GM21515 (cell line): ENCODE measurements at regions not wholly inside any gene's neighbourhood (a gene's known extent, or its start where the extent isn't known, plus 50 kb on each side); places are given as distances from the start of the nearest gene placed in this dataset.
A peak's percentile ranks its signal among the peaks of the same experiment; 100 is the strongest.

Experiments
- ATAC-seq: cut with Tn5 transposase; IDR thresholded peaks from one replicate; pipeline ENCODE4 v1.9.1; 2021; ENCODE audit not compliant: unreplicated experiment

GRCh38 chr3:151990696-151991376, 117.4 kb downstream of the SUCNR1 start:
- ATAC-seq, result no peak

- ATAC-seq, result no peak
These were observed 119.0 kb downstream of the SUCNR1 start for GRCh38 chr3:151992326-151993041.

- no peak for ATAC-seq
These were observed 121.6 kb downstream of the SUCNR1 start for GRCh38 chr3:151995091-151995490.

GRCh38 chr3:151998744-151999143, 125.3 kb downstream of the SUCNR1 start:
- ATAC-seq, result no peak

DNA sequence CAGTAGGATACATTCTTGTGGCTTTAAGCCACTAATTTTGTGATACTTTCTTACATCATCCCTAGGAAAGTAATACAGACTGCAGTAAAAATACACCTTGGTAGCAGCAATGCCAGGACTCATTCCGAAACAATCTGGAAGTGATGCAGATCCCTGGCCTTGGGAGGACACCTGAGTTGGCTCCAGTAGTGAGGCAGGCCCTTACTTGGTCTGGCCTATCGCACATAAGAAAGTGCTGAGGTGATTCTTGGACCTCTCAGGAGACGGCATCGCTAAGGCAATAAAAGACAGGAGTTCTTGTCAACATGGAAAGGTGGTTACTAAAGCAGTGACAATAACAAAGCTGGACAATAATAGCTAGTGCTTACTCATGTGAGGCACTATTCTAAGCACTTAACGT, 126.5 kb downstream of the SUCNR1 start:
- ATAC-seq, result no peak

- no peak for ATAC-seq
These were observed 138.6 kb downstream of the SUCNR1 start for GRCh38 chr3:152011812-152012735.

GRCh38 chr3:152019508-152019907, 146.1 kb downstream of the SUCNR1 start:
- ATAC-seq, result no peak

- no peak for ATAC-seq
These were observed 148.6 kb downstream of the SUCNR1 start for GRCh38 chr3:152021951-152022461.

DNA sequence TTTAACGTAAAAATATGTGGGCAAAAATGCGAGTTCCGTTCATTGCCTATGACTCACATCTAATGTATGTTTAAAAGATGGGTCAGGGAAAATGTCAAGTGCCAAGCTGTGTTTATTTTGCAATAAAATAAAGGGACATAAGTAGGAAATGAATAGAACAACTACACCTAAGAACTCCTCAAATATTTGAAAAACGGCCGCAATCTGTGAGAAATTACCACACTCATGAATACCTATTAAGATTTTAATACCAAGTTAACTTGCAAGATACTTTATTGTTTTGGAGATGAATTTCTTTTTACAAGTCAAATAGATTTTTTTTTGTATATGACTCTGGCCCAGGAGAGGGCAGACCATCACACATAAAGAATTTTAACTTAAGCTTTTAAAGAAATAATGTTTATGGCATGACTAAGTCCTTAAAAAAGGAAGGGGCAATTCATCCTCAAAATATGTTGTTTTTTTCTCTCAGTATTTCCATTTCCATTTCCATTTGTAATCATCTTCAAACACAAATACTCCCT, 152.7 kb downstream of the SUCNR1 start:
- ATAC-seq, result no peak

GRCh38 chr3:152030320-152030719, 156.9 kb downstream of the SUCNR1 start:
- ATAC-seq, result no peak

DNA sequence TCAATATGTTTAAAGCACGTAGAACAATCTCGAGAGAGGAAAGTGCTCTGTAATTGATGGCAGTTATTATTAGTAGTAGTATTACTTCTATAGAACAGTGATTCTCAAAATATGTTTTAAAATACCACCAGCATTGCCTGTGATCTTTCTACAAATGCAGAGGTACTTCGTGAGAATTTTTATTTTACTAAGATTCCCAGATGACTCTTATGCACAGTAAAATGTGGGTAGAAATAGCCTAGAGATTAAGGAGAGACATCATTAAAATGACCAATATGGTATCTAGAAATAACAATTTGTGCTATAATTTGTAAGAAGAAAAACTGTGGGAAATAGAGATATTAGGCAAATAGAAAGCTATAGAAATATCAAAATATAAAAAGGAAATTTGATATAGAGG, 157.9 kb downstream of the SUCNR1 start:
- no peak for ATAC-seq

GRCh38 chr3:152037297-152037696, 163.9 kb downstream of the SUCNR1 start:
- no peak for ATAC-seq

GRCh38 chr3:152037953-152038352, 164.5 kb downstream of the SUCNR1 start:
- ATAC-seq, result no peak

GRCh38 chr3:152038490-152038889, 165.0 kb downstream of the SUCNR1 start:
- ATAC-seq, result no peak

GRCh38 chr3:152039887-152040286, 166.4 kb downstream of the SUCNR1 start:
- ATAC-seq, result peak; percentile 91

- no peak for ATAC-seq
These were observed 166.9 kb downstream of the SUCNR1 start for GRCh38 chr3:152040319-152040718.

- no peak for ATAC-seq
These were observed 170.2 kb downstream of the SUCNR1 start for GRCh38 chr3:152043620-152044019.

DNA sequence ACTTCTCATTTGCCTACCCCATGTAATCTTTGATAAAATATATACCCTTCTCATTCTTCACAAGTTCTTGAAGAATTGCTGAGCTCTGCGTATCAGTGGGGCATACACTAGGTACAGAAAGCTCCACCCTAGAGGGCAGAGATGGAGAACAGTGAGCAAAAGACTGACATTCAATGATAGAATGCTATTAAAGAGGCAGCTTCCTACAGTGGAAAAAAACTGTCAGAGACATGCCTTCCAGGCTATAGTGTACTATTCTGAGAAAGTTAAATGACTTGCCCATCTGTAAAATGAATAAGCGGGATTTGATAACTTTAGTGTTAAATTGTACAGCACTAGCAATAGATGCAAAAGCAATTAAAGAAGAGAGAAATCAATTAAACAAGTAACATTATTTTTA, 172.8 kb downstream of the SUCNR1 start:
- ATAC-seq, result no peak

GRCh38 chr3:152047465-152047864, 174.0 kb downstream of the SUCNR1 start:
- ATAC-seq, result no peak

- no peak for ATAC-seq
These were observed 175.4 kb downstream of the SUCNR1 start for GRCh38 chr3:152048831-152049230.

DNA sequence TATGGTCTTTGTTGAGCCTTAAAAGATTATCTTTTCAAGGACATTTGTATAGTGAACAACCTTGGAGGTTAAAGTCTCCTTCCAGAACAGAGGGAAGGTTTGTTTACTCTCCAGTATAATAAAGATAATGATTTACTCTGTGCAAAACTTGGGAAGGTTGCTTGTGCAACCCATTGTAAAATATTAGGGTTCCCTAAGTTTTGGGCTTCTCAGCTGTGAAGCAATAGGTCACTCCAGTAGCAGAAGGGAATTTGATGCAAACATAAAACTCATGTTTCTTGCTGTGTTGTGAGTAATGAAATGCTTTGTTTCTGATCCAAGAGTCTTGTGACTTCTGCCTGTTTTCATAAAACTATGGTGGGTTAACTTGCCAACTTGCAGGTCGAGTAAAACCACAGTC, 177.5 kb downstream of the SUCNR1 start:
- ATAC-seq, result no peak
